HK-2 (cell line): ENCODE measurements at regions not wholly inside any gene's neighbourhood (a gene's known extent, or its start where the extent isn't known, plus 50 kb on each side); places are given as distances from the start of the nearest gene placed in this dataset.
A peak's percentile ranks its signal among the peaks of the same experiment; 100 is the strongest.
"Not testable (repeated sequence)": the region's sequence is repeated elsewhere in the genome, so short reads cannot be mapped to it uniquely, and the experiment has no call there.

Experiments
- DNase-seq: peaks from one replicate; pipeline ENCODE4 v3.0.0-alpha.2; 2018; ENCODE audit not compliant: unreplicated experiment

- no peak for DNase-seq
Observed at GRCh38 chr17:70519300-70519699, 350.0 kb downstream of the KCNJ2 start.

GRCh38 chr17:70520447-70520846, 351.1 kb downstream of the KCNJ2 start:
- DNase-seq: no peak

GRCh38 chr17:70520956-70521355, 351.6 kb downstream of the KCNJ2 start:
- DNase-seq: no peak

GRCh38 chr17:70521821-70522256, 352.5 kb downstream of the KCNJ2 start:
- no peak for DNase-seq

GRCh38 chr17:70523426-70523825, 354.1 kb downstream of the KCNJ2 start:
- DNase-seq: no peak

- not testable (repeated sequence) for DNase-seq
Observed at GRCh38 chr17:70525035-70525434, 355.7 kb downstream of the KCNJ2 start.

GRCh38 chr17:70525961-70526360, 356.6 kb downstream of the KCNJ2 start:
- DNase-seq: no peak

- DNase-seq: no peak
Observed at GRCh38 chr17:70527364-70527888, 358.1 kb downstream of the KCNJ2 start.

GRCh38 chr17:70533427-70533826, 364.1 kb downstream of the KCNJ2 start:
- DNase-seq: no peak

GRCh38 chr17:70535986-70536385, 366.7 kb downstream of the KCNJ2 start:
- DNase-seq: peak; percentile 47

GRCh38 chr17:70539132-70539924, 370.0 kb downstream of the KCNJ2 start:
- no peak for DNase-seq

- DNase-seq: no peak
Observed at GRCh38 chr17:70542876-70543275, 373.5 kb downstream of the KCNJ2 start.

GRCh38 chr17:70544317-70544716, 375.0 kb downstream of the KCNJ2 start:
- no peak for DNase-seq

- DNase-seq: peak; percentile 1
Observed at GRCh38 chr17:70552230-70552981, 383.1 kb downstream of the KCNJ2 start.

- no peak for DNase-seq
Observed at GRCh38 chr17:70552982-70553334, 383.6 kb downstream of the KCNJ2 start.

- no peak for DNase-seq
Observed at GRCh38 chr17:70555723-70556122, 386.4 kb downstream of the KCNJ2 start.

GRCh38 chr17:70558821-70559220, 389.5 kb downstream of the KCNJ2 start:
- no peak for DNase-seq

GRCh38 chr17:70560471-70560870, 391.1 kb downstream of the KCNJ2 start:
- DNase-seq: no peak

- DNase-seq: no peak
Observed at GRCh38 chr17:70562137-70562536, 392.8 kb downstream of the KCNJ2 start.

- DNase-seq: peak; percentile 2
Observed at GRCh38 chr17:70563281-70563820, 394.0 kb downstream of the KCNJ2 start.

- DNase-seq: no peak
Observed at GRCh38 chr17:70564006-70564620, 394.8 kb downstream of the KCNJ2 start.

- DNase-seq: no peak
Observed at GRCh38 chr17:70569128-70569527, 399.8 kb downstream of the KCNJ2 start.
